GM23248 (cell line): ENCODE measurements at regions not wholly inside any gene's neighbourhood (a gene's known extent, or its start where the extent isn't known, plus 50 kb on each side); places are given as distances from the start of the nearest gene placed in this dataset.

Source experiments
- DNase-seq: peaks from one replicate; pipeline ENCODE4 v3.0.0-alpha.2; 2015
- H2AFZ ChIP-seq: fragments of 200-600 bp; sonication (generic); 2 replicates; pipeline ENCODE4 v1.6.1; 2016; ENCODE audit warnings: antibody characterized with exemption
- H3F3A ChIP-seq: fragments of 200-600 bp; sonication (generic); 2 replicates; pipeline ENCODE4 v1.6.1; 2016; ENCODE audit warnings: mild to moderate bottlenecking, antibody characterized with exemption, mixed run types; ENCODE audit not compliant: insufficient read depth
- H3K27ac ChIP-seq: fragments of 200-600 bp; sonication (generic); 2 replicates; pipeline ENCODE4 v1.5.1; 2016; ENCODE audit warnings: mild to moderate bottlenecking
- H3K27me3 ChIP-seq: fragments of 200-600 bp; sonication (generic); replicated peaks from 2 replicates; pipeline ENCODE4 v1.6.1; 2016; ENCODE audit warnings: mild to moderate bottlenecking; ENCODE audit not compliant: insufficient read depth
- H3K36me3 ChIP-seq: fragments of 200-600 bp; sonication (generic); 2 replicates; pipeline ENCODE4 v1.6.1; 2016; ENCODE audit warnings: low read depth, mild to moderate bottlenecking
- H3K4me1 ChIP-seq: fragments of 200-600 bp; sonication (generic); 2 replicates; pipeline ENCODE4 v1.6.1; 2016; ENCODE audit warnings: mild to moderate bottlenecking; ENCODE audit not compliant: insufficient read depth
- H3K4me2 ChIP-seq: fragments of 200-600 bp; sonication (generic); one replicate; pipeline ENCODE4 v1.6.1; 2016; ENCODE audit warnings: mild to moderate bottlenecking; ENCODE audit not compliant: unreplicated experiment
- H3K4me3 ChIP-seq: fragments of 200-600 bp; sonication (generic); 2 replicates; pipeline ENCODE4 v1.5.1; 2016; ENCODE audit warnings: mild to moderate bottlenecking
- H3K79me2 ChIP-seq: fragments of 200-600 bp; sonication (generic); 2 replicates; pipeline ENCODE4 v1.6.1; 2016; ENCODE audit warnings: mild to moderate bottlenecking; ENCODE audit not compliant: insufficient read depth
- H3K9ac ChIP-seq: fragments of 200-600 bp; sonication (generic); 2 replicates; pipeline ENCODE4 v1.6.1; 2016; ENCODE audit warnings: mild to moderate bottlenecking
- H3K9me2 ChIP-seq: fragments of 200-600 bp; sonication (generic); 2 replicates; pipeline ENCODE4 v1.6.1; 2016; ENCODE audit warnings: mixed run types, mild to moderate bottlenecking, moderate library complexity; ENCODE audit not compliant: insufficient read depth
- H3K9me3 ChIP-seq: fragments of 200-600 bp; sonication (generic); one replicate; pipeline ENCODE4 v1.6.1; 2017; ENCODE audit warnings: low read depth
- H4K20me1 ChIP-seq: fragments of 200-600 bp; sonication (generic); 2 replicates; pipeline ENCODE4 v1.6.0; 2016; ENCODE audit not compliant: insufficient read depth
- EZH2 ChIP-seq: fragments of 200-600 bp; sonication (generic); IDR thresholded peaks from 2 replicates; pipeline ENCODE4 v1.6.1; 2018; ENCODE audit warnings: antibody characterized with exemption, mild to moderate bottlenecking; ENCODE audit not compliant: insufficient read depth, poor library complexity, severe bottlenecking
- EZH2phosphoT487 ChIP-seq: fragments of 200-600 bp; sonication (generic); IDR thresholded peaks from 2 replicates; pipeline ENCODE4 v1.6.1; 2018; ENCODE audit warnings: antibody characterized with exemption, moderate library complexity, mild to moderate bottlenecking, low read depth; ENCODE audit not compliant: insufficient read depth
- WGBS, 2 experiments: methylation state at CpG; one replicate each; pipeline ENCODE4 v1.1.6; 2015 to 2017; ENCODE audit warnings: low lambda C conversion rate in 2 of 2, low coverage in 1 of 2; ENCODE audit errors: missing lambda C conversion rate in 2 of 2; 5-methylcytosine and 5-hydroxymethylcytosine counted together
- in situ Hi-C: fragments of 300-500 bp; cut with MboI; formaldehyde crosslinking; loops from 2 replicates; pipeline ENCODE4 v1.15.0; 2020

DNA sequence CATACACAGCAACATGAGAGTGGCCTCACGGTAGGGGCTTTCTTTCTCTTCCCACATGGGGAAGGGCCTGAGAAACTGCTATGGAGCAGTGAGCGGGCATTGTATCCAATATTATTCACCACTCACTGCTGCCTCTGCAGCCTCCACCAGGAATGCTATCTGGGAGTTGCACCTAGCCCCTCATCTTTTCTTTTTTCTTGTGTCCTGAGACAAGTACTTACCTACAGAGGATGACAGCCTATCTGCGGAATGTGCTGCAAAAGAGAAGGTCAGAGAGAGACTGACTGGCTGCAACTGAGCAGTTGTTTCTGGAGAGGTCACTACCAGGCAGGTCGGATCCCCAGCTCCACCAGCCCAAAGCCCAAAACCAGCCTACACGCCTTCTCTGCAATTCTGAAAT lies 52.1 kb upstream of the HTATIP2 start:
- WGBS, 2 experiments: 25 to 26% methylated on average over 4 to 5 of the region's 5 CpGs
- H2AFZ ChIP-seq: no peak overlapping the region
- peaks cover 30% of the 10 kb centered on the region; the same call in 1 of the 2 replicates for H3K27me3 ChIP-seq

DNA sequence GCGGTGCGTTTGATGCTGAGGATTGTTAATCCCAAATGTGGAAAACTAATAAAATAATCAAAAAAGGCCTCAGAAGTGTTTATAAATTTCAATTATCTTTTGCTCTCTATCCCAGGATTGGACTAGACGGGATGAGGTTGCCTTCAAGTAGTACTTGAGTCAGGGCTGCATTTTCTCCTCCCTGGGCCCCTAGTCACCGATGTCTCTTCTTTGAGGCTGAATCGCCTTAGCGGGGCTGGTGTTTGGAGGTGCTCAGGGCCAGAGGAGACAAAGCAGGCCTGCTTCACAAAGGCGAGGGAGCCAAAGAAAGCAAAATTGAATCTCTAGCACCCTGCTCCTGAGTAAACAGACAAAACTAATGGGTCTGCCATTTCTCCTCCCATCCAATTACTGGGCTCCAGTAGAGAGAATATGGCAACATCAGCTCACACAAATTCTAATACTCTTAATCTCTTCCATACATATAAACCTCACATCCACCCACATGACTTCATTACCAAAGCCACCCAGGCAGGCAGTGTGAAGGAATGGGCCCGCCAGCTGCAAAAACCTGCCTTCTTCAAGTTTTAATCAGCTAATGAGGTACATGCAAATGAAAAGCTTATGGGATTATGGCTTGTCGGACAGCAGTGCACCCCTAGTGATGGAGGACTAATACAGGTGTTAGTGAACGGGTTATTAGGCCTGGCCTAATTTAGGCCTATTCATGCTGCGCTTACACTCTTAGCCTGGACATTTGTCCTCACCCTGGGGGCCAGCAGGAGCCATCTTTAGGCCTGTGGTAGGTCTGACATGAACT lies 52.7 kb upstream of the HTATIP2 start:
- no peak overlapping the region for H3K27ac ChIP-seq
- no peak overlapping the region for H2AFZ ChIP-seq
- H3K4me3 ChIP-seq: no peak overlapping the region
- no peaks in the 10 kb centered on the region for H3K79me2 ChIP-seq
- H3F3A ChIP-seq: no peaks in the 10 kb centered on the region
- no peaks in the 10 kb centered on the region for H3K36me3 ChIP-seq
- 48 to 51% methylated on average over 11 of the region's 11 CpGs for WGBS, 2 experiments
- TF ChIP-seq EZH2: no peak
- in situ Hi-C loops: no loop called here
- no peaks in the 10 kb centered on the region for H3K9me3 ChIP-seq
- no peak overlapping the region for H3K9ac ChIP-seq
- no peaks in the 10 kb centered on the region for H3K9me2 ChIP-seq
- H3K4me2 ChIP-seq: no peak overlapping the region
- peaks cover 35% of the 10 kb centered on the region; the same call in 1 of the 2 replicates for H3K27me3 ChIP-seq
- DNase-seq: no peak
- H3K4me1 ChIP-seq: no peaks in the 10 kb centered on the region
- H4K20me1 ChIP-seq: no peaks in the 10 kb centered on the region

More for the DNA sequence above, 52.1 kb upstream of the HTATIP2 start:
- H3K79me2 ChIP-seq: no peaks in the 10 kb centered on the region
- no peaks in the 10 kb centered on the region for H4K20me1 ChIP-seq
- TF ChIP-seq EZH2phosphoT487 (no peak), EZH2 (no peak)
- no peak overlapping the region for H3K4me2 ChIP-seq
- H3K36me3 ChIP-seq: no peaks in the 10 kb centered on the region
- H3K9me2 ChIP-seq: no peaks in the 10 kb centered on the region
- no peaks in the 10 kb centered on the region for H3K9me3 ChIP-seq
- in situ Hi-C loops: no loop called here
- H3K4me3 ChIP-seq: no peak overlapping the region
- no peak overlapping the region for H3K9ac ChIP-seq
- DNase-seq: no peak
- no peaks in the 10 kb centered on the region for H3F3A ChIP-seq
- H3K4me1 ChIP-seq: no peaks in the 10 kb centered on the region
- H3K27ac ChIP-seq: no peak overlapping the region

DNA sequence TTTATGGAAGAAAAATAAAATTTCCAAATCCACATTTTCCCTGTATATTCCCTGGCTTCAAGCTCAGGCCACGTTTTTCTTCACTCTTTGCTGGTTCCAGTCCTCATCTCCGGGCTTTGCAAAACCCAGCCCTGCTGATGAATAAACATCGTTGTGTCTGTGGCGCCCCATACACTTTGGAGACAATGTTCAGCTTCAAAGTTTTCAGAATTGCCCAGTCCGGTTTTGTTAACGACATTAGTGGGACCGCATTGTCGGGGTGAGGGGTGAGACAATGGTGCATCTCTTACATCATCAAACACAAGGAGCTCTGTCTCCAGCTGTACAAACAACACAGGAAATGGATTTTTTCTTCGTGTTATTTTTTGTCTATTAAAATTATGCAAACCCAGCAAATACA lies 53.4 kb upstream of the HTATIP2 start:
- H3K79me2 ChIP-seq: no peaks in the 10 kb centered on the region
- DNase-seq: no peak
- H3K36me3 ChIP-seq: no peaks in the 10 kb centered on the region
- 61 to 62% methylated on average over 9 of the region's 9 CpGs for WGBS, 2 experiments
- no peak overlapping the region for H3K9ac ChIP-seq
- H3K9me2 ChIP-seq: no peaks in the 10 kb centered on the region
- in situ Hi-C loops: no loop called here
- H3K9me3 ChIP-seq: no peaks in the 10 kb centered on the region
- no peak overlapping the region for H2AFZ ChIP-seq
- H3K4me1 ChIP-seq: no peaks in the 10 kb centered on the region
- no peaks in the 10 kb centered on the region for H4K20me1 ChIP-seq
- H3K4me2 ChIP-seq: no peak overlapping the region
- no peak overlapping the region for H3K27ac ChIP-seq
- no peaks in the 10 kb centered on the region for H3F3A ChIP-seq
- no peak for TF ChIP-seq EZH2phosphoT487
- no peak for TF ChIP-seq EZH2
- peaks cover 38% of the 10 kb centered on the region; the same call in 1 of the 2 replicates for H3K27me3 ChIP-seq
- H3K4me3 ChIP-seq: no peak overlapping the region

DNA sequence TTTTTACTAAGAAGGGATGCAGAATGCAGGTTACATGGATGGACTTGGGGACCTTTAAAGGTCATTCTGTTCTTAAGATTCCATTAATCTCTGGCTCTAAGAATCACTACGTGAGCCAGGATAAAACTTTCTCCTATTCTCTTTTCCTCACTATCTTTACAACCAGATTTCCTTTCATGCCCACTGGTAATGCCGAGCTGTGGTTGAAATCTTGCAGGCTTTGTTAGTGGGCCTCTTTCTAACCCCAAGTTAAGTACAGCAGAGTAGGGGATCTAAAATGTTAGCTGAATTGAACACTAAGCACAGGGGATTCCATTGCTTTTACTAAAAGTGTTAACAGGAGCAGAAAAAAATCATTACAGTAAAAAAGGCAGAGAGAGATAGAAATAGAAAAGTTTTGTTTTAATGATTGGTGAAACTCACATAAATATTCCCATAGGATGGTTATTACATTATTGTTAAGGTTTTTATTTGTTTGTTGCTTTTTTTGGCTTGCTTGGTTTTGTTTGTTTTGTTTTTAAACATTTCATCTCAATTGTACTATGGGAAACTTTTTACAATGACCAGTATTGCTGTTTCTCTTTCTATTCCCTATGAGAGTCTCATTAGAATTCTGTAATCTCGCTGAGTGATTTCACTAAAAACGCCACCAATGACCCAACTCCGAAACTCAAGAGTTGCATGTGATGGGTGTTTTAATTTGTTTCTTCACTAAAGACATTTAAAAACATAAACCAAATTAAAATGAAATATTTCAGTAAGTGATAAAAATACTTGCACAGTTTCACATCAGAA lies 54.1 kb upstream of the HTATIP2 start:
- Histone ChIP-seq H3K9me3 (no peaks in the 10 kb centered on the region), H3K4me3 (no peak overlapping the region), H3K36me3 (no peaks in the 10 kb centered on the region), H3K9me2 (no peaks in the 10 kb centered on the region), H4K20me1 (no peaks in the 10 kb centered on the region), H3K79me2 (no peaks in the 10 kb centered on the region), H3K27me3 (peaks cover 35% of the 10 kb centered on the region; the same call in 1 of the 2 replicates), H3K27ac (no peak overlapping the region), H3K4me1 (no peaks in the 10 kb centered on the region), H2AFZ (no peak overlapping the region), H3F3A (no peaks in the 10 kb centered on the region), H3K9ac (no peak overlapping the region), H3K4me2 (no peak overlapping the region)
- TF ChIP-seq EZH2phosphoT487 (no peak), EZH2 (no peak)
- in situ Hi-C loops: no loop called here
- 46 to 47% methylated on average over 5 of the region's 5 CpGs for WGBS, 2 experiments
- no peak for DNase-seq
